HCT116 (cell line): ENCODE measurements at regions not wholly inside any gene's neighbourhood (a gene's known extent, or its start where the extent isn't known, plus 50 kb on each side); places are given as distances from the start of the nearest gene placed in this dataset.
A peak's percentile ranks its signal among the peaks of the same experiment; 100 is the strongest.

ENCODE experiments used
- ATAC-seq: fragments of 200-7000 bp; cut with Tn5 transposase; 2 replicates; pipeline ENCODE4 v1.9.1; 2020; ENCODE audit warnings: mild to moderate bottlenecking, moderate library complexity
- BruUV-seq: library from RNA; stranded (reverse); fragments of 400-500 nt; replicated peaks from 2 replicates; lab custom pipeline; 2021; lab: Mats Ljungman, UMichigan
- CTCF ChIA-PET: fragments of 300-600 bp; sonication (Branson Sonifier 250); formaldehyde crosslinking; loops from one replicate; lab custom pipeline; 2021; ENCODE audit warnings: antibody characterized with exemption; lab: Charles Lee
- POLR2A ChIA-PET: fragments of 300-600, 350-600 bp; sonication (Branson Sonifier 250); formaldehyde crosslinking; loops from one replicate; lab custom pipeline; 2021; ENCODE audit warnings: antibody characterized with exemption; lab: Charles Lee
- RAD21 ChIA-PET, 2 experiments: fragments of 300-600 bp; sonication (Branson Sonifier 250); formaldehyde crosslinking; loops; one replicate each; lab custom pipeline; 2023; ENCODE audit warnings: low total read pairs in 2 of 2; ENCODE audit not compliant: uncharacterized antibody in 2 of 2, unreplicated experiment in 2 of 2, low non-redundant PET in 1 of 2; lab: Charles Lee
- DNase-seq: peaks from one replicate; pipeline ENCODE4 v3.0.0-alpha.2; 2010; ENCODE audit warnings: low read depth, low spot score
- H2AFZ ChIP-seq: fragments of 200-600 bp; shearing (Covaris generic), sonication (generic); 2 replicates; pipeline ENCODE4 v1.6.1; 2017; ENCODE audit warnings: low read depth, mixed run types, mixed read lengths, antibody characterized with exemption, low read length; ENCODE audit not compliant: poor library complexity, severe bottlenecking
- H3K27ac ChIP-seq: 2 replicates; pipeline ENCODE4 v1.5.1; 2012; ENCODE audit warnings: low read depth, low read length
- H3K27me3 ChIP-seq: fragments of 200-600 bp; sonication (generic); 2 replicates; pipeline ENCODE4 v1.6.1; 2016; ENCODE audit warnings: mixed run types, low read length, mixed read lengths; ENCODE audit not compliant: insufficient read depth
- H3K36me3 ChIP-seq, 2 experiments: fragments of 200-500 bp in 1 of 2; fragments of 200-600 bp in 1 of 2; sonication (Bioruptor generic) in 1 of 2; sonication (generic) in 1 of 2; 2 replicates each; pipeline versions ENCODE4 v1.5.1 to v1.6.1; 2014 to 2016; ENCODE audit warnings: low read length in 2 of 2, inconsistent platforms in 1 of 2, mixed read lengths in 1 of 2, mixed run types in 1 of 2; ENCODE audit not compliant: insufficient read depth in 2 of 2, control insufficient read depth in 1 of 2
- H3K4me1 ChIP-seq, 2 experiments: fragments of 200-600 bp in 1 of 2; sonication (generic) in 1 of 2; 2 replicates each; pipeline versions ENCODE4 v1.5.1 to v1.6.1; 2012 to 2017; ENCODE audit warnings: low read length in 2 of 2, inconsistent platforms in 1 of 2, mild to moderate bottlenecking in 1 of 2, mixed read lengths in 1 of 2, mixed run types in 1 of 2, moderate library complexity in 1 of 2; ENCODE audit not compliant: insufficient read depth in 2 of 2, control insufficient read depth in 1 of 2
- H3K4me2 ChIP-seq: fragments of 200-600 bp; sonication (generic); 2 replicates; pipeline ENCODE4 v1.6.1; 2017; ENCODE audit warnings: mixed run types, low read length, mixed read lengths
- H3K4me3 ChIP-seq, 2 experiments: fragments of 200-600 bp in 1 of 2; sonication (generic) in 1 of 2; replicated peaks in 1 of 2; 2 replicates each; pipeline ENCODE4 v1.5.1; 2011 to 2016; ENCODE audit warnings: low read length in 2 of 2, control low read depth in 1 of 2, low read depth in 1 of 2, mild to moderate bottlenecking in 1 of 2, mixed read lengths in 1 of 2, mixed run types in 1 of 2
- H3K79me2 ChIP-seq: fragments of 200-600 bp; sonication (generic); 2 replicates; pipeline ENCODE4 v1.6.1; 2017; ENCODE audit warnings: mild to moderate bottlenecking, mixed run types, low read length, moderate library complexity, mixed read lengths; ENCODE audit not compliant: insufficient read depth
- H3K9ac ChIP-seq: fragments of 200-600 bp; sonication (generic); 2 replicates; pipeline ENCODE4 v1.6.1; 2016; ENCODE audit warnings: low read length, mixed read lengths
- H3K9me2 ChIP-seq: fragments of 200-600 bp; sonication (generic), shearing (Covaris generic); 2 replicates; pipeline ENCODE4 v1.6.1; 2017; ENCODE audit warnings: mixed run types, mild to moderate bottlenecking, moderate library complexity; ENCODE audit not compliant: insufficient read depth
- H3K9me3 ChIP-seq, 2 experiments: fragments of 200-500 bp in 1 of 2; fragments of 200-600 bp in 1 of 2; sonication (Bioruptor generic) in 1 of 2; sonication (generic) in 1 of 2; 2 replicates each; pipeline ENCODE4 v1.6.1; 2014 to 2017; ENCODE audit warnings: low read length in 2 of 2, mixed read lengths in 2 of 2, inconsistent platforms in 1 of 2, low read depth in 1 of 2, mild to moderate bottlenecking in 1 of 2, mixed run types in 1 of 2, moderate library complexity in 1 of 2; ENCODE audit not compliant: control insufficient read depth in 1 of 2, insufficient read depth in 1 of 2
- H4K20me1 ChIP-seq: fragments of 200-600 bp; sonication (generic), shearing (Covaris generic); 2 replicates; pipeline ENCODE4 v1.6.1; 2017; ENCODE audit warnings: mixed run types, mild to moderate bottlenecking, moderate library complexity; ENCODE audit not compliant: insufficient read depth
- EZH2 ChIP-seq: fragments of 200-600 bp; sonication (generic); IDR thresholded peaks from 2 replicates; pipeline ENCODE4 v1.6.1; 2017; ENCODE audit warnings: antibody characterized with exemption, mixed run types
- JUND ChIP-seq: IDR thresholded peaks from 2 replicates; pipeline ENCODE4 v1.6.1; 2012
- POLR2A ChIP-seq: IDR thresholded peaks from 2 replicates; pipeline ENCODE4 v1.7.0; 2011; ENCODE audit warnings: borderline replicate concordance; ENCODE audit not compliant: insufficient read depth, insufficient read length; ENCODE audit errors: extremely low read depth
- intact Hi-C: fragments of 100-400 bp; cut with micrococcal nuclease; formaldehyde crosslinking; loops from 2 replicates; pipeline ENCODE4 v1.10.0; 2022
- TF ChIP-seq, protein P1 (sequence below): IDR thresholded peaks from 2 replicates; pipeline ENCODE4 v1.6.1; 2012; ENCODE audit warnings: low read depth
- TF ChIP-seq, protein P2 (sequence below): IDR thresholded peaks from 2 replicates; pipeline ENCODE4 v1.6.1; 2012
- TF ChIP-seq, protein P3 (sequence below), 3 experiments: fragments of 200-600 bp in 1 of 3; sonication (generic) in 1 of 3; IDR thresholded peaks in 2 of 3; conservative IDR thresholded peaks in 1 of 3; 2 replicates each; pipeline ENCODE4 v1.5.1; 2012 to 2017; ENCODE audit warnings: low read depth in 2 of 3, low read length in 2 of 3, antibody characterized with exemption in 1 of 3, borderline replicate concordance in 1 of 3, control low read depth in 1 of 3, mild to moderate bottlenecking in 1 of 3, mixed read lengths in 1 of 3, mixed run types in 1 of 3, moderate library complexity in 1 of 3; ENCODE audit not compliant: insufficient read depth in 1 of 3

DNA sequence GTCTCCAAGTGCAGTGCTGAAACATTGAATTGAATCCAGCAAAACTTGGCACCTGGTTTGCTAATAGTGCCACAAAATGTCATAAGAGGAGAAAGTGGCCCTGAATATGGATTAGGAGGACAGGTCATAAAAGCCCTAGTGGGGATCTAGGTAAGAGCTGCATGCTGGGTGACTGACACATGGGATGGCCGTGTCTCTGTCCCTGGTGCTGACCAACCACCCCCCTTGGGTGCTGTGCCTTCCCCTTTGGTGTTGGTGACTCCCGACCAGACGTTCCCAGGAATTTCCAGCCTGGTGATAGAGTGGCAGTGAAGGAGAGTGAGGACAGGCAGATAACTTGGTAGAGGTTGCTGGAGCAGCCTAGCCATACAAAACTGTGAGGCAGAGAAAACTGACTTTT, 142.8 kb downstream of the VRK1 start:
- Histone ChIP-seq H3K27ac (no peak overlapping the region), H3K9me3 (no peaks in the 10 kb centered on the region), H3K36me3 (no peaks in the 10 kb centered on the region), H3K4me2 (no peak overlapping the region), H3K4me1 (no peaks in the 10 kb centered on the region), H3K9me2 (no peaks in the 10 kb centered on the region), H3K79me2 (no peaks in the 10 kb centered on the region), H3K9ac (no peak overlapping the region), H2AFZ (no peak overlapping the region), H4K20me1 (no peaks in the 10 kb centered on the region), H3K4me3 (no peak overlapping the region), H3K27me3 (no peaks in the 10 kb centered on the region)
- ChIA-PET POLR2A (no interaction called here), CTCF (no interaction called here), RAD21 (no interaction called here)
- ATAC-seq, result peak; percentile 67; the same call in 1 of the 2 replicates
- BruUV-seq, result no TSS peak
- TF ChIP-seq, protein P1, sequence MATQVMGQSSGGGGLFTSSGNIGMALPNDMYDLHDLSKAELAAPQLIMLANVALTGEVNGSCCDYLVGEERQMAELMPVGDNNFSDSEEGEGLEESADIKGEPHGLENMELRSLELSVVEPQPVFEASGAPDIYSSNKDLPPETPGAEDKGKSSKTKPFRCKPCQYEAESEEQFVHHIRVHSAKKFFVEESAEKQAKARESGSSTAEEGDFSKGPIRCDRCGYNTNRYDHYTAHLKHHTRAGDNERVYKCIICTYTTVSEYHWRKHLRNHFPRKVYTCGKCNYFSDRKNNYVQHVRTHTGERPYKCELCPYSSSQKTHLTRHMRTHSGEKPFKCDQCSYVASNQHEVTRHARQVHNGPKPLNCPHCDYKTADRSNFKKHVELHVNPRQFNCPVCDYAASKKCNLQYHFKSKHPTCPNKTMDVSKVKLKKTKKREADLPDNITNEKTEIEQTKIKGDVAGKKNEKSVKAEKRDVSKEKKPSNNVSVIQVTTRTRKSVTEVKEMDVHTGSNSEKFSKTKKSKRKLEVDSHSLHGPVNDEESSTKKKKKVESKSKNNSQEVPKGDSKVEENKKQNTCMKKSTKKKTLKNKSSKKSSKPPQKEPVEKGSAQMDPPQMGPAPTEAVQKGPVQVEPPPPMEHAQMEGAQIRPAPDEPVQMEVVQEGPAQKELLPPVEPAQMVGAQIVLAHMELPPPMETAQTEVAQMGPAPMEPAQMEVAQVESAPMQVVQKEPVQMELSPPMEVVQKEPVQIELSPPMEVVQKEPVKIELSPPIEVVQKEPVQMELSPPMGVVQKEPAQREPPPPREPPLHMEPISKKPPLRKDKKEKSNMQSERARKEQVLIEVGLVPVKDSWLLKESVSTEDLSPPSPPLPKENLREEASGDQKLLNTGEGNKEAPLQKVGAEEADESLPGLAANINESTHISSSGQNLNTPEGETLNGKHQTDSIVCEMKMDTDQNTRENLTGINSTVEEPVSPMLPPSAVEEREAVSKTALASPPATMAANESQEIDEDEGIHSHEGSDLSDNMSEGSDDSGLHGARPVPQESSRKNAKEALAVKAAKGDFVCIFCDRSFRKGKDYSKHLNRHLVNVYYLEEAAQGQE, result peak; percentile 73
- no peak for TF ChIP-seq EZH2
- no peak for DNase-seq
- intact Hi-C loops, result no loop called here

DNA sequence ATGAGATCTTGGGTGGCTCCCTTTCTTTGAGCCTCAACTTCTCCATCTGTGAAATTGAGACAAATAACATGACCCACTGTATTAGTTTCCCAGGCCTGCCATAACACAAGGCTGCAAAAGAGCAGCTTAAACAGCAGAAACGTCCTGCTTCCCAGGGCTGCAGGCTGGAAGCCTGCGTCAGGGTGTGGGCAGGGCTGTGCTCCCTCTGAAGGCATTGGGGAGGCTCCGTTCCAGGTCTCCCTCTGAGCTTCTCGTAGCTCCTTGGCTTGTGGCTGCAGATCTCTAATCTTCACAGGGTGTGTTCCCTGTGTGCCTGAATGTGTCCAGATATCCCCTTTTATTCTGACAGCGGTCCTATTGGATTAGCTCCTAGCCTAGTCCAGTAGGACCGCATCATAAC, 147.1 kb downstream of the VRK1 start:
- TF ChIP-seq, protein P2, sequence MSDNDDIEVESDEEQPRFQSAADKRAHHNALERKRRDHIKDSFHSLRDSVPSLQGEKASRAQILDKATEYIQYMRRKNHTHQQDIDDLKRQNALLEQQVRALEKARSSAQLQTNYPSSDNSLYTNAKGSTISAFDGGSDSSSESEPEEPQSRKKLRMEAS, result no peak
- TF ChIP-seq POLR2A (no peak), JUND (no peak)
- TF ChIP-seq, protein P3, sequence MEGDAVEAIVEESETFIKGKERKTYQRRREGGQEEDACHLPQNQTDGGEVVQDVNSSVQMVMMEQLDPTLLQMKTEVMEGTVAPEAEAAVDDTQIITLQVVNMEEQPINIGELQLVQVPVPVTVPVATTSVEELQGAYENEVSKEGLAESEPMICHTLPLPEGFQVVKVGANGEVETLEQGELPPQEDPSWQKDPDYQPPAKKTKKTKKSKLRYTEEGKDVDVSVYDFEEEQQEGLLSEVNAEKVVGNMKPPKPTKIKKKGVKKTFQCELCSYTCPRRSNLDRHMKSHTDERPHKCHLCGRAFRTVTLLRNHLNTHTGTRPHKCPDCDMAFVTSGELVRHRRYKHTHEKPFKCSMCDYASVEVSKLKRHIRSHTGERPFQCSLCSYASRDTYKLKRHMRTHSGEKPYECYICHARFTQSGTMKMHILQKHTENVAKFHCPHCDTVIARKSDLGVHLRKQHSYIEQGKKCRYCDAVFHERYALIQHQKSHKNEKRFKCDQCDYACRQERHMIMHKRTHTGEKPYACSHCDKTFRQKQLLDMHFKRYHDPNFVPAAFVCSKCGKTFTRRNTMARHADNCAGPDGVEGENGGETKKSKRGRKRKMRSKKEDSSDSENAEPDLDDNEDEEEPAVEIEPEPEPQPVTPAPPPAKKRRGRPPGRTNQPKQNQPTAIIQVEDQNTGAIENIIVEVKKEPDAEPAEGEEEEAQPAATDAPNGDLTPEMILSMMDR (IDR thresholded peaks at IDR 0.05 in 2 of 3, conservative IDR thresholded peaks at IDR 0.05 in 1 of 3; ENCODE audit: borderline replicate concordance in 1 of 3, insufficient read depth in 1 of 3, low read depth in 2 of 3, low read length in 2 of 3), result no peak
- Histone ChIP-seq H3K79me2 (no peaks in the 10 kb centered on the region), H3K4me1 (no peaks in the 10 kb centered on the region), H4K20me1 (no peaks in the 10 kb centered on the region), H3K9ac (no peak overlapping the region), H3K9me3 (no peaks in the 10 kb centered on the region), H3K27me3 (no peaks in the 10 kb centered on the region), H3K4me2 (no peak overlapping the region), H2AFZ (no peak overlapping the region), H3K4me3 (no peak overlapping the region), H3K9me2 (no peaks in the 10 kb centered on the region), H3K36me3 (0 out of 4 replicates have a peak, but pooled peaks cover 0 to 5% of the 10 kb centered on the region in 2 experiments), H3K27ac (no peak overlapping the region)
- intact Hi-C loops, result no loop called here
- DNase-seq (no peak), ATAC-seq (no peak)
- no TSS peak for BruUV-seq
- POLR2A ChIA-PET, result no interaction called here
- RAD21 ChIA-PET, result no interaction called here
- CTCF ChIA-PET, result no interaction called here
